HG03135 (cell line): ENCODE measurements at regions not wholly inside any gene's neighbourhood (a gene's known extent, or its start where the extent isn't known, plus 50 kb on each side); places are given as distances from the start of the nearest gene placed in this dataset.
A peak's percentile ranks its signal among the peaks of the same experiment; 100 is the strongest.
"Not testable (repeated sequence)": the region's sequence is repeated elsewhere in the genome, so short reads cannot be mapped to it uniquely, and the experiment has no call there.

ENCODE experiments used
- ATAC-seq: cut with Tn5 transposase; IDR thresholded peaks from one replicate; pipeline ENCODE4 v1.9.1; 2021; ENCODE audit warnings: mild to moderate bottlenecking, moderate library complexity; ENCODE audit not compliant: unreplicated experiment

GRCh38 chr1:212155219-212155618 is 119.7 kb downstream of the DTL start:
- no peak for ATAC-seq

GRCh38 chr1:212157252-212157651 is 121.7 kb downstream of the DTL start:
- ATAC-seq = no peak

GRCh38 chr1:212158912-212159796 is 123.6 kb downstream of the DTL start:
- ATAC-seq = no peak

- no peak for ATAC-seq
These were observed 123.9 kb upstream of the PPP2R5A start for GRCh38 chr1:212161231-212161781.

- ATAC-seq = no peak
These were observed 122.6 kb upstream of the PPP2R5A start for GRCh38 chr1:212162635-212163034.

GRCh38 chr1:212164095-212164872 is 120.9 kb upstream of the PPP2R5A start:
- no peak for ATAC-seq

GRCh38 chr1:212166244-212166643 is 119.0 kb upstream of the PPP2R5A start:
- ATAC-seq = no peak

GRCh38 chr1:212166644-212167043 is 118.6 kb upstream of the PPP2R5A start:
- ATAC-seq = no peak

DNA sequence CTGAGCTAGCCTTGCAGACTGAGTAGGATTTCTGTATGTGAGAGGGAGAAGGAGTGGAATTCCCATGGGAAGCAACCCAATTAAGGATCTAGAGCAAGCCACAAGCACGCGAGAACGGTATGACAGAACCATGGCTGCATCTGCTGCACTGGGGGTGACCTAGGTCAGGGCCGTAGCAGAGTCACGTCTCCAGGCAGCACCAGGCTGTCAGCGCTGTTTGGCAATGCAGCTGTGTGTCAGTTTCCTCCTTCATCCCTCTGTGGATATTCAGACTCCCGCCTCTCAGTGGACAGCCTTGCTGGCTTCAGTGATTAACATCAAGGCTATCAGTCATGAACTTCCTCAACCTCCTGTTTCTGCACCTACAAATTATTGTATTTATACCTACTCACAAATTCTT is 118.1 kb upstream of the PPP2R5A start:
- no peak for ATAC-seq

- ATAC-seq = no peak
These were observed 111.6 kb upstream of the PPP2R5A start for GRCh38 chr1:212173567-212173966.

DNA sequence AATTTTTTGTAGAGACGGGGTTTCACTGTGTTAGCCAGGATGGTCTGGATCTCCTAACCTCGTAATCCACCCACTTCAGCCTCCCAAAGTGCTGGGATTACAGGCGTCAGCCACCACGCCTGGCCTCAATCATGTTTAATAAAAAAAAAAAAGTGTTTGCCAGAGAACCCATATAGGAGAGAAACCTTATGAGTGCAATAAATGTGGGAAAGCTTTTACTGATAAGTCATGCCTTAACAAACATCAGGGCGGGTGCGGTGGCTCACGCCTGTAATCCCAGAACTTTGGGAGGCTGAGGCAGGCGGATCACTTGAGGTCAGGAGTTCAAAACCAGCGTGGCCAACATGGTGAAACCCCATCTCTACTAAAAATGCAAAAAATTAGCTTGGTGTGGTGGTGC is 110.9 kb upstream of the PPP2R5A start:
- not testable (repeated sequence) for ATAC-seq

DNA sequence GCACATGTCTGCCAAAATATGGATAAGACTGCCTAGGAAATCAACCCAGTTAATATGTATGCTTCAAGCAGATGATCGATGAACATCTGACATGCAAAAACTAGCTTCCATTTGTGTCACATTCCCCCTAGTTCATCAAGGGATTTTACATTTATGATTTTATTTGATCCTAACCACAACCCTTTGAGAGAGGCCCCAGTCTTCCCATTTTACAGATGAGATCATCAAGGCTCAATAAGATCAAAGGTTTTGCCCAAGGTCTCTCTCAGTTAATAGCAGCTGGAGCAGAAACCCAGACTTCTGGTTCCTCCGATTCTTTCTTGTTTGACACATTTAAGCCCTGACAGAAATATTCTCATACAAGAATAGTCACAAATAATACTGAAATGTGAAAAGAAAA is 107.7 kb upstream of the PPP2R5A start:
- ATAC-seq = no peak

GRCh38 chr1:212178851-212179250 is 106.4 kb upstream of the PPP2R5A start:
- ATAC-seq = no peak

DNA sequence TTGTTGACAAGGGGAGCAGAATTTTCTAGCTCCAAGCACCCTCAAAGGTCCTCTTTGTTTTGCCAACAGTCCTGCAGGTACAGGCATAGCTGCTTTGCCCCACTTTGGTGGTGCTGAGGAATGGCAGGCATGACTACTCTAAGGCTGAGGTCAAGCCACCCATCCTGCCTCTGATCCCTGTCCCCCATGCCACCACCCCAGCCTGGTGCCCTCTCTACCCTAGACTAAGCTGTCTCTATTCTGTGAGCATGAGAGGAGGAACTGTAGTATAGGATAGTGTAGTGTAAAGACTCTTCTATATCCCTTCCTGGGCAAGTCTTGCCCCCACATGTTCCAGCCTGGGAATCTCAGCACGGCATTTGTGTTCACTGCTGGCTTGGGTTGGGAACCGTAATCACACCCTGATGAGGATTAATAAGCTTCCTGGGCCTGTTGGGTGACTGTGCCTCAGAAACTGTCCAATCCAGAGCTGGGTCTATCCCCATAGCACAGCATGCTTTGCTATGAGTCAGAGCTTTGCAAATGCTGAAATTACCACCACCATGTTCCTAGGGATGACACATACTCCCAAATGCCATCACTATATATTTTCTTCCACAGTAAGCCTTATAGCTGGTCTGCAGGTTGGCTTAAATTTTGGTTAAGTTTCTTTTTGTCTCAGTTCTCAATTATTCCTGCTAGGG is 105.7 kb upstream of the PPP2R5A start:
- ATAC-seq = no peak

GRCh38 chr1:212181015-212181882 is 104.0 kb upstream of the PPP2R5A start:
- ATAC-seq = no peak

DNA sequence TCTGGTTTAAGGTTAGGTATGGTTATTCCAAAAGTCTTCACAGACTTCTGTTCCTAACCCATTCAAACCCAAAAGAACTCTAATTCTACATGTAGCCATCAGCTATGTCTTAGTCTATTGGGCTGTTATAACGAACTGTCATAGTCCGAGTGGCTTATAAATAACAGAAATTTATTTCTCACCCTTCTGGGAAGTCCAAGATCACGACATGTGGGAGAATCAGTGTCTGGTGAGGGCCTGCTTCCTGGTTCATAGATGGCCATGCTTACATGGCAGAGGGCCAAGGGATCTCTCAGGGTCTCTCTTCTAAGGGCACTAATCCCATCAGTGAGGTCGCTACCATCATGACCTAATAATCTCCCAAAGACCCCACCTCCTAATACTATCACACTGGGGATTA is 103.0 kb upstream of the PPP2R5A start:
- no peak for ATAC-seq

DNA sequence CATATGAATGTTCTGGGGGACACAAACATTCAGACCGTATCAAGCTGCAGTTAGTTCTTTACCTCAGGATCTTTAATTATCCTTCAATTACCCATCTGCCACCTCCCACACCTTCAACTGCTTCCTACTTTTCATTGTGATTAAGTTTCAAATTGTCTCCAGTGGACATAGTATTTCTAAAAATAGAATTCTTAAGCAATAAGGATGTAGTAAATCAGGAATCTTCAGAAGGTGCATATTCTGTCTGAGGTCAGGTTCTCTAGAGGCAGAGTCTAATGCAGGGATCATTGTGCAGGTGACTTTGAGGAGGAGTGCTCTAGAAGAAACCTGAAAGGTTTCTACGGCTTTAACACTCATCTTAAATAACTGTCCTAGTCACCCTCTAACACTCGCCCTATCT is 102.6 kb upstream of the PPP2R5A start:
- ATAC-seq = no peak

DNA sequence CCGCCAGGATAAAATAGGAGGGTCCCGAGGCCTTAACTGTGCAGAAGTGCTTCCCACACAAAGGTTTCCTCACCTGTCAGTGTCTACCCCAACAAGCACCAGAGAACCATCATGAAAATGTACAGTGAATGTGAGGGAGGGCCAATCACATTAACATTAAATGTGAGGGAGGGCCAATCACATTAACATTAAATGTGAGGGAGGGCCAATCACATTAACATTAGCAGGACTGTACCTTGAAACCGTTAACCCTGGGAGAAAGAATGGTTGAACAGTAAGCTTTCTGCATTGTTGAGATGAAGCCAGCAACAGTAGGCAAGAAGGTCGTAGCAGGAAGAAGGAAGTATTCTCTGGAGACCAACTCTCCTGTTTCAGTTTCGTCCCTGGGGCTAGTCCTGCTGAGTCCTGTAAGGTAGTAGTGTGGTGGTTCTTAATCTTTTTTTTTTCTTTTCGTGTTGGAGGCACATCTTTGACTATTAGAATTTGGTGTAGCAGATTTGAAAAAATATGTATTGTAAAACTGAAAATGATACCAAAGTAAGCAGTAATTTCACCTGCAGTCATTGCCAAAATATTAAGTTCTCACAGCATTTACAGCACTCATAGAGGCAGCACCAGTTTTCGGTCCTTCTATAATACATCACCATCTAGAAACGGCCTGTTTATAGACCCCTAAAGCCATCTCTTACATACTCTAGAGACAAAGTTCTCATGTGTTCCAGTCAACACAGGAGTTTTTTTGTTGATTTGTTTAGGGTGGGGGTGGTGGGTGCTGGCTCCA is 98.6 kb upstream of the PPP2R5A start:
- peak; percentile 99 for ATAC-seq

- no peak for ATAC-seq
These were observed 96.4 kb upstream of the PPP2R5A start for GRCh38 chr1:212188599-212189351.
